ENCODE measurements at regions not wholly inside any gene's neighbourhood (a gene's known extent, or its start where the extent isn't known, plus 50 kb on each side); places are given as distances from the start of the nearest gene placed in this dataset.

DNA sequence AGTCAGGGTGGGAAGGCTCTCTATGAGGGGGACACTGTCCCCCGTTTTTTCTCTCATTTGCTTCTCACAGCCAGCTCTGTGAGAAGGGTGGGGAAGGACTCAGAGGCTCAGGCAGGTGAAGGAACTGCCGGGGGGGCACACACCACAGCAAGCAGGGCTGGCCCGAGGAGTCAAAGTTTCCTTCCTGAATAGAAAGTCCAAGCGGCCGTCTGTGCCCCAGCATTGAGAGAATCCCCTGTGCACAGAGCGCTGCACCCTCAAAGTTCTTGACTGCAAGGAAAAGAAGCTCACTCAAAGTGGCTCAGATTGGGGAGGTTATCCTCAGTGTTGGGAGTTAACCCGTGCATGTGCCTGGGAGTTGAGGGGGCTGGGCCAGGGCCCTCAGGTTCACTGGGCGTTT lies 145.2 kb upstream of the AJAP1 start:
- intact Hi-C loops (cut with micrococcal nuclease; ENCODE audit: unreplicated experiment) (no loop called here), in situ Hi-C loops (cut with HindIII; ENCODE audit: low pct_unique_long_range_greater_than_20kb, low sequenced_read_pairs) (no loop called here)
- no peaks in the 10 kb centered on the region; the same call in 1 of the 2 replicates for H3K27me3 ChIP-seq (ENCODE audit: control insufficient read depth, insufficient read depth, low read length)
- H3K9me3 ChIP-seq (ENCODE audit: control insufficient read depth, insufficient read depth, low read depth, low read length) = no peaks in the 10 kb centered on the region
- TF ChIP-seq POLR2AphosphoS5 (IDR thresholded peaks at IDR 0.05; ENCODE audit: low read depth, low read length) = no peak
- TF ChIP-seq SIN3A (IDR thresholded peaks at IDR 0.05; ENCODE audit: borderline replicate concordance, insufficient read depth, low read depth, low read length) = no peak
- no peak for TF ChIP-seq TCF7L2 (IDR thresholded peaks at IDR 0.05; ENCODE audit: low read depth, low read length)
- ATAC-seq (no peak), DNase-seq (ENCODE audit: low read depth, low spot score) (no peak)
- no peak overlapping the region for H3K27ac ChIP-seq (ENCODE audit: low read length)
- no peaks in the 10 kb centered on the region for H3K36me3 ChIP-seq (ENCODE audit: control insufficient read depth, insufficient read depth, low read length)
- ChIA-PET POLR2A (no interaction called here), CTCF (no interaction called here)
- BruUV-seq (replicated peaks) = no TSS peak
- no peak overlapping the region for H3K4me3 ChIP-seq (ENCODE audit: low read depth in 2 of 2, low read length in 2 of 2)
- no peaks in the 10 kb centered on the region for H3K4me1 ChIP-seq (ENCODE audit: control insufficient read depth, insufficient read depth, low read length)

DNA sequence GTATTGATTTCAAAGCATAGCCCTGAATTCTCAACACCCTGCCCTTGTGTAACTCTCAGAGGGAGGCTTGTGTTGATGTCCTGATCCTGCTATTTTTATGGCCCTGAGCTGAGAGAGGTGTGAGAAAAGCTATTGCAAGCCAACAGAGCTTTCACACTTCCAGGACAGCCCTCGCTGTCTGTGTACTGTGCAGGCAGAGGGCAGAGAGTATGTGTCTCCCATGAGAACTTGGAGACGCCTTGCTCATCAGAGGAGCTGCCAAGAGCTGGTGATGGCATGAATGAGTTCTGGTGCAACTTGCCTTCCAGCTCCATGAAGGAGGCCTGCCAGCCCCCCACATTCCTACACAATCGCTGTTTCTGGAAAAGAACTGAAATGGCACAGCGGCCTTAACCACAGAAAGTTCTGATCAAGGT lies 144.1 kb upstream of the AJAP1 start:
- Histone ChIP-seq H3K4me3 (ENCODE audit: low read depth in 2 of 2, low read length in 2 of 2) (no peak overlapping the region), H3K27ac (ENCODE audit: low read length) (no peak overlapping the region), H3K4me1 (ENCODE audit: control insufficient read depth, insufficient read depth, low read length) (no peaks in the 10 kb centered on the region), H3K27me3 (ENCODE audit: control insufficient read depth, insufficient read depth, low read length) (no peaks in the 10 kb centered on the region; the same call in 1 of the 2 replicates), H3K9me3 (ENCODE audit: control insufficient read depth, insufficient read depth, low read depth, low read length) (no peaks in the 10 kb centered on the region), H3K36me3 (ENCODE audit: control insufficient read depth, insufficient read depth, low read length) (no peaks in the 10 kb centered on the region)
- TF ChIP-seq SIN3A (IDR thresholded peaks at IDR 0.05; ENCODE audit: borderline replicate concordance, insufficient read depth, low read depth, low read length) (no peak), POLR2AphosphoS5 (IDR thresholded peaks at IDR 0.05; ENCODE audit: low read depth, low read length) (no peak), TCF7L2 (IDR thresholded peaks at IDR 0.05; ENCODE audit: low read depth, low read length) (no peak)
- TF ChIP-seq, protein P1, sequence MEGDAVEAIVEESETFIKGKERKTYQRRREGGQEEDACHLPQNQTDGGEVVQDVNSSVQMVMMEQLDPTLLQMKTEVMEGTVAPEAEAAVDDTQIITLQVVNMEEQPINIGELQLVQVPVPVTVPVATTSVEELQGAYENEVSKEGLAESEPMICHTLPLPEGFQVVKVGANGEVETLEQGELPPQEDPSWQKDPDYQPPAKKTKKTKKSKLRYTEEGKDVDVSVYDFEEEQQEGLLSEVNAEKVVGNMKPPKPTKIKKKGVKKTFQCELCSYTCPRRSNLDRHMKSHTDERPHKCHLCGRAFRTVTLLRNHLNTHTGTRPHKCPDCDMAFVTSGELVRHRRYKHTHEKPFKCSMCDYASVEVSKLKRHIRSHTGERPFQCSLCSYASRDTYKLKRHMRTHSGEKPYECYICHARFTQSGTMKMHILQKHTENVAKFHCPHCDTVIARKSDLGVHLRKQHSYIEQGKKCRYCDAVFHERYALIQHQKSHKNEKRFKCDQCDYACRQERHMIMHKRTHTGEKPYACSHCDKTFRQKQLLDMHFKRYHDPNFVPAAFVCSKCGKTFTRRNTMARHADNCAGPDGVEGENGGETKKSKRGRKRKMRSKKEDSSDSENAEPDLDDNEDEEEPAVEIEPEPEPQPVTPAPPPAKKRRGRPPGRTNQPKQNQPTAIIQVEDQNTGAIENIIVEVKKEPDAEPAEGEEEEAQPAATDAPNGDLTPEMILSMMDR (IDR thresholded peaks at IDR 0.05) = no peak
- TF ChIP-seq, protein P2, sequence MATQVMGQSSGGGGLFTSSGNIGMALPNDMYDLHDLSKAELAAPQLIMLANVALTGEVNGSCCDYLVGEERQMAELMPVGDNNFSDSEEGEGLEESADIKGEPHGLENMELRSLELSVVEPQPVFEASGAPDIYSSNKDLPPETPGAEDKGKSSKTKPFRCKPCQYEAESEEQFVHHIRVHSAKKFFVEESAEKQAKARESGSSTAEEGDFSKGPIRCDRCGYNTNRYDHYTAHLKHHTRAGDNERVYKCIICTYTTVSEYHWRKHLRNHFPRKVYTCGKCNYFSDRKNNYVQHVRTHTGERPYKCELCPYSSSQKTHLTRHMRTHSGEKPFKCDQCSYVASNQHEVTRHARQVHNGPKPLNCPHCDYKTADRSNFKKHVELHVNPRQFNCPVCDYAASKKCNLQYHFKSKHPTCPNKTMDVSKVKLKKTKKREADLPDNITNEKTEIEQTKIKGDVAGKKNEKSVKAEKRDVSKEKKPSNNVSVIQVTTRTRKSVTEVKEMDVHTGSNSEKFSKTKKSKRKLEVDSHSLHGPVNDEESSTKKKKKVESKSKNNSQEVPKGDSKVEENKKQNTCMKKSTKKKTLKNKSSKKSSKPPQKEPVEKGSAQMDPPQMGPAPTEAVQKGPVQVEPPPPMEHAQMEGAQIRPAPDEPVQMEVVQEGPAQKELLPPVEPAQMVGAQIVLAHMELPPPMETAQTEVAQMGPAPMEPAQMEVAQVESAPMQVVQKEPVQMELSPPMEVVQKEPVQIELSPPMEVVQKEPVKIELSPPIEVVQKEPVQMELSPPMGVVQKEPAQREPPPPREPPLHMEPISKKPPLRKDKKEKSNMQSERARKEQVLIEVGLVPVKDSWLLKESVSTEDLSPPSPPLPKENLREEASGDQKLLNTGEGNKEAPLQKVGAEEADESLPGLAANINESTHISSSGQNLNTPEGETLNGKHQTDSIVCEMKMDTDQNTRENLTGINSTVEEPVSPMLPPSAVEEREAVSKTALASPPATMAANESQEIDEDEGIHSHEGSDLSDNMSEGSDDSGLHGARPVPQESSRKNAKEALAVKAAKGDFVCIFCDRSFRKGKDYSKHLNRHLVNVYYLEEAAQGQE (IDR thresholded peaks at IDR 0.05; ENCODE audit: insufficient read depth in 1 of 2, low read depth in 2 of 2, low read length in 1 of 2) = no peak
- intact Hi-C loops (cut with micrococcal nuclease; ENCODE audit: unreplicated experiment) = no loop called here
- no peak for ATAC-seq
- POLR2A ChIA-PET = no interaction called here
- CTCF ChIA-PET = no interaction called here
- in situ Hi-C loops (cut with HindIII; ENCODE audit: low pct_unique_long_range_greater_than_20kb, low sequenced_read_pairs) = no loop called here
- DNase-seq (ENCODE audit: low read depth, low spot score) = no peak
- BruUV-seq (replicated peaks) = no TSS peak

DNA sequence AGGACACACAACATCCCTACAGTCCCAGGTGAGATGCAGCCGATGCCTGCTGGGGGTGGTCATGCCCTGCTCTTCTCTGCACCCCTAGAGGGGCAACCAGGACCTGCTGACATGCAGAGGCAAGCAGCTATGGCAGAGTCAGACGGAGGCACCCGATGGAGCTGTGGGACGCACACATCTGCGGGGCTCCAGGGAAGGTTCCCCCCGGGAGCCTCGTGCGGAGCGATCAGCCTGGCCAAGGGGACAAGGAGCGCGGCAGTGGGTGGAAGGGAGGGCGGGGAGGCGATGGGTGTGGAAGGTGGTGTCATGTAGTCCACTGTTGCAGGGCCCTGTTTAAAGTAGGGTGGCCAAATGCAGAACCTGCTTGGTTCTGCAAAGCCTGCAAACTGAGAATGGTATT lies 143.0 kb upstream of the AJAP1 start:
- Histone ChIP-seq H3K4me1 (ENCODE audit: control insufficient read depth, insufficient read depth, low read length) (no peaks in the 10 kb centered on the region), H3K27ac (ENCODE audit: low read length) (no peak overlapping the region), H3K9me3 (ENCODE audit: control insufficient read depth, insufficient read depth, low read depth, low read length) (no peaks in the 10 kb centered on the region), H3K4me3 (ENCODE audit: low read depth in 2 of 2, low read length in 2 of 2) (no peak overlapping the region), H3K36me3 (ENCODE audit: control insufficient read depth, insufficient read depth, low read length) (no peaks in the 10 kb centered on the region), H3K27me3 (ENCODE audit: control insufficient read depth, insufficient read depth, low read length) (peaks cover 2% of the 10 kb centered on the region; the same call in 1 of the 2 replicates)
- BruUV-seq (replicated peaks) = no TSS peak
- no peak for TF ChIP-seq TCF7L2 (IDR thresholded peaks at IDR 0.05; ENCODE audit: low read depth, low read length)
- TF ChIP-seq POLR2AphosphoS5 (IDR thresholded peaks at IDR 0.05; ENCODE audit: low read depth, low read length) = no peak
- TF ChIP-seq, protein P1 (IDR thresholded peaks at IDR 0.05) = no peak
- no peak for TF ChIP-seq SIN3A (IDR thresholded peaks at IDR 0.05; ENCODE audit: borderline replicate concordance, insufficient read depth, low read depth, low read length)
- TF ChIP-seq, protein P2 (IDR thresholded peaks at IDR 0.05; ENCODE audit: insufficient read depth in 1 of 2, low read depth in 2 of 2, low read length in 1 of 2) = no peak
- CTCF ChIA-PET = no interaction called here
- DNase-seq (ENCODE audit: low read depth, low spot score) (no peak), ATAC-seq (no peak)
- POLR2A ChIA-PET = no interaction called here
- intact Hi-C loops (cut with micrococcal nuclease; ENCODE audit: unreplicated experiment) = no loop called here
- in situ Hi-C loops (cut with HindIII; ENCODE audit: low pct_unique_long_range_greater_than_20kb, low sequenced_read_pairs) = no loop called here

All from Panc1 (cell line).